IMR-90 (cell line): ENCODE measurements at regions not wholly inside any gene's neighbourhood (a gene's known extent, or its start where the extent isn't known, plus 50 kb on each side); places are given as distances from the start of the nearest gene placed in this dataset.
A peak's percentile ranks its signal among the peaks of the same experiment; 100 is the strongest.

Source experiments
- ATAC-seq: fragments of 200-7000 bp; cut with Tn5 transposase; 2 replicates; pipeline ENCODE4 v1.9.1; 2020; ENCODE audit warnings: low read depth, mild to moderate bottlenecking, moderate library complexity
- BruUV-seq: library from RNA; stranded (reverse); fragments of 400-500 nt; replicated peaks from 2 replicates; lab custom pipeline; 2021; lab: Mats Ljungman, UMichigan
- CTCF ChIA-PET: fragments of 300-600 bp; formaldehyde crosslinking; extraction: SDS; loops from one replicate; lab custom pipeline; 2021; ENCODE audit warnings: antibody characterized with exemption; lab: Yijun Ruan, JAX
- POLR2A ChIA-PET: fragments of 300-600 bp; sonication (Branson Sonifier 250); formaldehyde crosslinking; loops from one replicate; lab custom pipeline; 2022; ENCODE audit warnings: antibody characterized with exemption; ENCODE audit not compliant: unreplicated experiment; lab: Charles Lee
- DNase-seq: peaks from one replicate; pipeline ENCODE4 v3.0.0; 2013
- H2AFZ ChIP-seq: replicated peaks from 2 replicates; pipeline ENCODE3; 2013; ENCODE audit warnings: low read length, mild to moderate bottlenecking; ENCODE audit not compliant: poor library complexity
- H2AK5ac ChIP-seq: 2 replicates; pipeline ENCODE4 v1.6.1; 2013; ENCODE audit warnings: low read depth, low read length, inconsistent platforms
- H2AK9ac ChIP-seq: replicated peaks from 2 replicates; pipeline ENCODE3; 2013; ENCODE audit warnings: mild to moderate bottlenecking, low read depth, low read length, moderate library complexity; ENCODE audit not compliant: poor library complexity
- H2BK120ac ChIP-seq: 2 replicates; pipeline ENCODE4 v1.6.1; 2013; ENCODE audit warnings: low read depth, low read length, inconsistent platforms
- H2BK15ac ChIP-seq: 3 replicates; pipeline ENCODE4 v1.6.1; 2013; ENCODE audit warnings: low read depth, low read length, inconsistent platforms
- H2BK20ac ChIP-seq: 2 replicates; pipeline ENCODE4 v1.6.1; 2013; ENCODE audit warnings: low read depth, mild to moderate bottlenecking, inconsistent platforms, low read length, moderate library complexity
- H2BK5ac ChIP-seq: 2 replicates; pipeline ENCODE4 v1.6.1; 2013; ENCODE audit warnings: mild to moderate bottlenecking, low read depth, low read length, inconsistent platforms; ENCODE audit not compliant: poor library complexity, severe bottlenecking
- H3K14ac ChIP-seq: replicated peaks from 2 replicates; pipeline ENCODE4 v1.6.1; 2013; ENCODE audit warnings: low read depth, low read length, inconsistent platforms
- H3K18ac ChIP-seq: 2 replicates; pipeline ENCODE4 v1.6.1; 2013; ENCODE audit warnings: low read depth, low read length, control low read depth
- H3K23ac ChIP-seq: 2 replicates; pipeline ENCODE4 v1.6.1; 2013; ENCODE audit warnings: low read depth, low read length, inconsistent platforms
- H3K27ac ChIP-seq: 2 replicates; pipeline ENCODE4 v1.5.1; 2013; ENCODE audit warnings: mild to moderate bottlenecking, control low read depth, low read length; ENCODE audit not compliant: insufficient read depth
- H3K27me3 ChIP-seq: 2 replicates; pipeline ENCODE4 v1.6.1; 2013; ENCODE audit warnings: low read length; ENCODE audit not compliant: control insufficient read depth, insufficient read depth
- H3K36me3 ChIP-seq: 2 replicates; pipeline ENCODE4 v1.6.1; 2013; ENCODE audit warnings: low read length, mixed read lengths; ENCODE audit not compliant: control insufficient read depth, insufficient read depth
- H3K4ac ChIP-seq: 2 replicates; pipeline ENCODE4 v1.6.1; 2013; ENCODE audit warnings: low read depth, low read length, inconsistent platforms
- H3K4me1 ChIP-seq: 2 replicates; pipeline ENCODE4 v1.6.1; 2013; ENCODE audit warnings: low read length, mixed read lengths; ENCODE audit not compliant: control insufficient read depth, insufficient read depth
- H3K4me2 ChIP-seq: 2 replicates; pipeline ENCODE4 v1.6.1; 2013; ENCODE audit warnings: low read depth, mild to moderate bottlenecking, control low read depth, low read length, moderate library complexity
- H3K4me3 ChIP-seq: 2 replicates; pipeline ENCODE4 v1.5.1; 2013; ENCODE audit warnings: low read depth, mild to moderate bottlenecking, control low read depth, low read length, moderate library complexity; ENCODE audit not compliant: insufficient read depth
- H3K56ac ChIP-seq: 2 replicates; pipeline ENCODE4 v1.6.1; 2013; ENCODE audit warnings: low read length, inconsistent platforms; ENCODE audit not compliant: insufficient read depth; ENCODE audit errors: extremely low read depth
- H3K79me1 ChIP-seq, 2 experiments: 2 replicates each; pipeline ENCODE4 v1.6.1; 2013; ENCODE audit warnings: low read length in 2 of 2, inconsistent platforms in 1 of 2, low read depth in 1 of 2
- H3K9ac ChIP-seq: 2 replicates; pipeline ENCODE4 v1.6.1; 2013; ENCODE audit warnings: low read depth, low read length, control low read depth
- H3K9me1 ChIP-seq: 2 replicates; pipeline ENCODE4 v1.6.1; 2013; ENCODE audit warnings: low read length, inconsistent platforms; ENCODE audit not compliant: insufficient read depth
- H3K9me3 ChIP-seq: 2 replicates; pipeline ENCODE4 v1.6.1; 2013; ENCODE audit warnings: low read length; ENCODE audit not compliant: control insufficient read depth, insufficient read depth
- H4K20me1 ChIP-seq: 2 replicates; pipeline ENCODE4 v1.6.1; 2013; ENCODE audit warnings: low read length, inconsistent platforms; ENCODE audit not compliant: insufficient read depth
- H4K5ac ChIP-seq: 2 replicates; pipeline ENCODE4 v1.6.1; 2013; ENCODE audit warnings: mild to moderate bottlenecking, low read depth, low read length, control low read depth
- H4K8ac ChIP-seq, 2 experiments: 2 replicates each; pipeline ENCODE4 v1.6.1; 2013; ENCODE audit warnings: low read depth in 2 of 2, low read length in 2 of 2, control low read depth in 1 of 2, inconsistent platforms in 1 of 2
- H4K91ac ChIP-seq: 2 replicates; pipeline ENCODE4 v1.6.1; 2013; ENCODE audit warnings: low read depth, low read length, inconsistent platforms; ENCODE audit not compliant: insufficient read depth
- BHLHE40 ChIP-seq: fragments of 150-350 bp; IDR thresholded peaks from 2 replicates; pipeline ENCODE4 v1.6.1; 2016; ENCODE audit warnings: mild to moderate bottlenecking, low read depth, low read length
- CHD1 ChIP-seq: IDR thresholded peaks from 2 replicates; pipeline ENCODE4 v1.6.1; 2012; ENCODE audit warnings: low read depth, low read length, improper control_type of control experiment
- FOS ChIP-seq: fragments of 150-350 bp; IDR thresholded peaks from 2 replicates; pipeline ENCODE4 v1.6.1; 2016; ENCODE audit warnings: low read depth, low read length
- MAFK ChIP-seq: IDR thresholded peaks from 2 replicates; pipeline ENCODE4 v1.6.1; 2012; ENCODE audit warnings: low read depth, low read length, improper control_type of control experiment
- MAZ ChIP-seq: IDR thresholded peaks from 2 replicates; pipeline ENCODE4 v1.6.1; 2012; ENCODE audit warnings: low read depth, mild to moderate bottlenecking, low read length, improper control_type of control experiment, moderate library complexity, borderline replicate concordance
- MXI1 ChIP-seq: IDR thresholded peaks from 2 replicates; pipeline ENCODE4 v1.6.1; 2012; ENCODE audit warnings: low read depth, mild to moderate bottlenecking, low read length, moderate library complexity, borderline replicate concordance
- NFE2L2 ChIP-seq: fragments of 150-350 bp; IDR thresholded peaks from 2 replicates; pipeline ENCODE4 v1.6.1; 2016; ENCODE audit warnings: low read depth, mild to moderate bottlenecking, low read length
- POLR2A ChIP-seq: IDR thresholded peaks from 2 replicates; pipeline ENCODE4 v1.6.1; 2012; ENCODE audit warnings: mild to moderate bottlenecking, low read depth, low read length
- RAD21 ChIP-seq: IDR thresholded peaks from 2 replicates; pipeline ENCODE4 v1.6.1; 2012; ENCODE audit warnings: low read length, improper control_type of control experiment
- RCOR1 ChIP-seq: IDR thresholded peaks from 2 replicates; pipeline ENCODE4 v1.6.1; 2012; ENCODE audit warnings: mild to moderate bottlenecking, low read length, improper control_type of control experiment; ENCODE audit not compliant: insufficient replicate concordance
- RFX5 ChIP-seq: IDR thresholded peaks from 2 replicates; pipeline ENCODE4 v1.8.0; 2012; ENCODE audit warnings: low read depth, mild to moderate bottlenecking, low read length, moderate library complexity
- SMC3 ChIP-seq: fragments of 150-350 bp; IDR thresholded peaks from 2 replicates; pipeline ENCODE4 v1.6.1; 2016; ENCODE audit warnings: low read depth, mild to moderate bottlenecking, antibody characterized with exemption, low read length, moderate library complexity
- WGBS, 2 experiments: methylation state at CpG; one replicate each; pipeline versions ENCODE4 v1.1.5 to v1.1.7; 2013; ENCODE audit warnings: missing lambda C conversion rate in 2 of 2; ENCODE audit not compliant: insufficient read length in 1 of 2; ENCODE audit errors: extremely low coverage in 2 of 2; 5-methylcytosine and 5-hydroxymethylcytosine counted together
- dilution Hi-C: fragments of 300-500 bp; cut with HindIII; formaldehyde crosslinking; loops from one replicate; pipeline ENCODE4 v1.14.3; 2018; ENCODE audit warnings: low sequenced_read_pairs; ENCODE audit not compliant: unreplicated experiment
- in situ Hi-C: fragments of 300-500 bp; cut with MboI; formaldehyde crosslinking; loops from 3 replicates; pipeline ENCODE4 v1.14.3; 2019; ENCODE audit warnings: low sequenced_read_pairs, inconsistent platforms, mixed read lengths
- intact Hi-C: fragments of 100-400 bp; cut with micrococcal nuclease; formaldehyde crosslinking; loops from 2 replicates; pipeline ENCODE4 v1.10.0; 2022
- TF ChIP-seq, protein P1 (sequence below): fragments of 150-350 bp; IDR thresholded peaks from 2 replicates; pipeline ENCODE4 v1.6.1; 2016; ENCODE audit warnings: low read depth, mild to moderate bottlenecking, low read length, moderate library complexity, borderline replicate concordance
- TF ChIP-seq, protein P2 (sequence below): fragments of 150-350 bp; IDR thresholded peaks from 2 replicates; pipeline ENCODE4 v1.6.1; 2017; ENCODE audit warnings: mild to moderate bottlenecking, antibody characterized with exemption, low read length, low read depth
- TF ChIP-seq, protein P3 (sequence below): conservative IDR thresholded peaks from 2 replicates; pipeline ENCODE4 v1.5.1; 2012; ENCODE audit warnings: mild to moderate bottlenecking, low read depth, low read length, improper control_type of control experiment

DNA sequence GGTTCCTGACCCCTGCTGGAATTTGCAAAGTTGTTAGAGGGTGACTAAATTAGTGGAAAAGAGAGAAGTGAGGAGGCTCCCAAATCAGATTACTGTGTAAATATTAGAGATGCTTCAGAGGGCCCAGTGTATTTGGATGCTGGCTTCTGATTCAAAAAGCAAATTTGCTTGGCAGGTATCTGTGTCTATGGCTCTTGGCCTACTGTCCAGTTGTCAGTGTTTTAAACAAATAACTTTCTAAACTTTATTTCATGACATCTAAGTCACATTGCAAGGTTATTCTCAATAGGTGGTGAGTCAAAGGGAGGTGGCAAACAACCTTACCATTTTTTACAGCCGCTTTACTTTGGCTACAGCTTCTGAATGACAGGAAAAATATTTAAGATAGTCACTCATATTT, 720.1 kb downstream of the KCNA4 start:
- no peak overlapping the region for H2AFZ ChIP-seq
- peak overlapping the region; percentile 99 for H4K5ac ChIP-seq
- no TSS peak for BruUV-seq
- DNase-seq, result no peak
- peak overlapping the region; percentile 86 to 89 for H4K8ac ChIP-seq
- dilution Hi-C loops, result no loop called here
- no peaks in the 10 kb centered on the region for H3K9me3 ChIP-seq
- no peak for TF ChIP-seq MAFK
- TF ChIP-seq, protein P1, sequence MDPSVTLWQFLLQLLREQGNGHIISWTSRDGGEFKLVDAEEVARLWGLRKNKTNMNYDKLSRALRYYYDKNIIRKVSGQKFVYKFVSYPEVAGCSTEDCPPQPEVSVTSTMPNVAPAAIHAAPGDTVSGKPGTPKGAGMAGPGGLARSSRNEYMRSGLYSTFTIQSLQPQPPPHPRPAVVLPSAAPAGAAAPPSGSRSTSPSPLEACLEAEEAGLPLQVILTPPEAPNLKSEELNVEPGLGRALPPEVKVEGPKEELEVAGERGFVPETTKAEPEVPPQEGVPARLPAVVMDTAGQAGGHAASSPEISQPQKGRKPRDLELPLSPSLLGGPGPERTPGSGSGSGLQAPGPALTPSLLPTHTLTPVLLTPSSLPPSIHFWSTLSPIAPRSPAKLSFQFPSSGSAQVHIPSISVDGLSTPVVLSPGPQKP, result no peak
- TF ChIP-seq RCOR1, result no peak
- TF ChIP-seq CHD1, result no peak
- no peak for TF ChIP-seq POLR2A
- TF ChIP-seq, protein P2, sequence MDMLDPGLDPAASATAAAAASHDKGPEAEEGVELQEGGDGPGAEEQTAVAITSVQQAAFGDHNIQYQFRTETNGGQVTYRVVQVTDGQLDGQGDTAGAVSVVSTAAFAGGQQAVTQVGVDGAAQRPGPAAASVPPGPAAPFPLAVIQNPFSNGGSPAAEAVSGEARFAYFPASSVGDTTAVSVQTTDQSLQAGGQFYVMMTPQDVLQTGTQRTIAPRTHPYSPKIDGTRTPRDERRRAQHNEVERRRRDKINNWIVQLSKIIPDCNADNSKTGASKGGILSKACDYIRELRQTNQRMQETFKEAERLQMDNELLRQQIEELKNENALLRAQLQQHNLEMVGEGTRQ, result no peak
- no peak for TF ChIP-seq BHLHE40
- no peak for TF ChIP-seq FOS
- no peak for TF ChIP-seq RAD21
- no peak for TF ChIP-seq RFX5
- no peak for TF ChIP-seq MXI1
- TF ChIP-seq MAZ, result no peak
- no peak for TF ChIP-seq NFE2L2
- TF ChIP-seq, protein P3, sequence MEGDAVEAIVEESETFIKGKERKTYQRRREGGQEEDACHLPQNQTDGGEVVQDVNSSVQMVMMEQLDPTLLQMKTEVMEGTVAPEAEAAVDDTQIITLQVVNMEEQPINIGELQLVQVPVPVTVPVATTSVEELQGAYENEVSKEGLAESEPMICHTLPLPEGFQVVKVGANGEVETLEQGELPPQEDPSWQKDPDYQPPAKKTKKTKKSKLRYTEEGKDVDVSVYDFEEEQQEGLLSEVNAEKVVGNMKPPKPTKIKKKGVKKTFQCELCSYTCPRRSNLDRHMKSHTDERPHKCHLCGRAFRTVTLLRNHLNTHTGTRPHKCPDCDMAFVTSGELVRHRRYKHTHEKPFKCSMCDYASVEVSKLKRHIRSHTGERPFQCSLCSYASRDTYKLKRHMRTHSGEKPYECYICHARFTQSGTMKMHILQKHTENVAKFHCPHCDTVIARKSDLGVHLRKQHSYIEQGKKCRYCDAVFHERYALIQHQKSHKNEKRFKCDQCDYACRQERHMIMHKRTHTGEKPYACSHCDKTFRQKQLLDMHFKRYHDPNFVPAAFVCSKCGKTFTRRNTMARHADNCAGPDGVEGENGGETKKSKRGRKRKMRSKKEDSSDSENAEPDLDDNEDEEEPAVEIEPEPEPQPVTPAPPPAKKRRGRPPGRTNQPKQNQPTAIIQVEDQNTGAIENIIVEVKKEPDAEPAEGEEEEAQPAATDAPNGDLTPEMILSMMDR, result no peak
- no peak for TF ChIP-seq SMC3
- peak overlapping the region; percentile 93 for H3K4ac ChIP-seq
- H4K91ac ChIP-seq, result peak overlapping the region; percentile 94
- H3K18ac ChIP-seq, result peak overlapping the region; percentile 91
- peak overlapping the region; percentile 91 for H2AK5ac ChIP-seq
- H3K4me3 ChIP-seq, result no peak overlapping the region
- ATAC-seq, result no peak
- in situ Hi-C loops, result no loop called here
- peak overlapping the region; percentile 44; the same call in 1 of the 2 replicates for H3K23ac ChIP-seq
- H2BK15ac ChIP-seq, result peak overlapping the region; percentile 97
- no peak overlapping the region for H3K4me2 ChIP-seq
- peaks cover 8% of the 10 kb centered on the region for H3K4me1 ChIP-seq
- no CpG with 5 or more reads among the region's 1 CpG for WGBS, 2 experiments
- H4K20me1 ChIP-seq, result no peaks in the 10 kb centered on the region
- peak overlapping the region; percentile 94 for H2BK120ac ChIP-seq
- H3K14ac ChIP-seq, result peak overlapping the region; percentile 65; the same call in 1 of the 2 replicates
- H3K79me1 ChIP-seq, result peaks cover 0 to 4% of the 10 kb centered on the region in 2 experiments; a peak in 1 of 4 replicates
- peak overlapping the region; percentile 2; the same call in 1 of the 2 replicates for H3K56ac ChIP-seq
- intact Hi-C loops, result no loop called here
- no peaks in the 10 kb centered on the region for H3K36me3 ChIP-seq
- no peaks in the 10 kb centered on the region for H3K27me3 ChIP-seq
- H2BK5ac ChIP-seq, result peak overlapping the region; percentile 100
- H3K27ac ChIP-seq, result peak overlapping the region; percentile 28
- peak overlapping the region; percentile 96 for H2BK20ac ChIP-seq
- no peak overlapping the region for H2AK9ac ChIP-seq
- CTCF ChIA-PET, result no interaction called here
- no peaks in the 10 kb centered on the region for H3K9me1 ChIP-seq
- POLR2A ChIA-PET, result no interaction called here
- no peak overlapping the region for H3K9ac ChIP-seq
